H9 (cell line): ENCODE measurements at regions not wholly inside any gene's neighbourhood (a gene's known extent, or its start where the extent isn't known, plus 50 kb on each side); places are given as distances from the start of the nearest gene placed in this dataset.

ENCODE experiments used
- DNase-seq: peaks from one replicate; pipeline ENCODE4 v3.0.0-alpha.2; 2017
- H2AFZ ChIP-seq: one replicate; pipeline ENCODE4 v1.6.1; 2013; ENCODE audit warnings: mild to moderate bottlenecking, low read length, control low read depth, moderate library complexity
- H2AK5ac ChIP-seq: 2 replicates; pipeline ENCODE4 v1.6.1; 2013; ENCODE audit warnings: low read length, control low read depth, mixed read lengths; ENCODE audit not compliant: insufficient read length
- H2BK120ac ChIP-seq: one replicate; pipeline ENCODE4 v1.6.1; 2013; ENCODE audit warnings: low read depth, mild to moderate bottlenecking, low read length, control low read depth, inconsistent platforms; ENCODE audit not compliant: poor library complexity, severe bottlenecking
- H2BK12ac ChIP-seq: 2 replicates; pipeline ENCODE4 v1.6.1; 2013; ENCODE audit warnings: low read length, control low read depth, mixed read lengths, low read depth; ENCODE audit not compliant: insufficient read length
- H2BK15ac ChIP-seq: 2 replicates; pipeline ENCODE4 v1.6.1; 2013; ENCODE audit warnings: low read depth, low read length, control low read depth
- H2BK20ac ChIP-seq: one replicate; pipeline ENCODE4 v1.6.1; 2013; ENCODE audit warnings: low read depth, mild to moderate bottlenecking, low read length, control low read depth, inconsistent platforms; ENCODE audit not compliant: poor library complexity, severe bottlenecking
- H2BK5ac ChIP-seq: 2 replicates; pipeline ENCODE4 v1.6.1; 2013; ENCODE audit warnings: low read length, control low read depth, mixed read lengths; ENCODE audit not compliant: insufficient read length
- H3K14ac ChIP-seq: 2 replicates; pipeline ENCODE4 v1.6.1; 2013; ENCODE audit warnings: low read length, control low read depth; ENCODE audit not compliant: insufficient read depth
- H3K18ac ChIP-seq: 2 replicates; pipeline ENCODE4 v1.6.1; 2013; ENCODE audit warnings: low read depth, mild to moderate bottlenecking, mixed read lengths, low read length, control low read depth; ENCODE audit not compliant: insufficient read length
- H3K23ac ChIP-seq: 2 replicates; pipeline ENCODE4 v1.6.1; 2013; ENCODE audit warnings: low read length, control low read depth, mixed read lengths, low read depth; ENCODE audit not compliant: insufficient read length
- H3K23me2 ChIP-seq: 2 replicates; pipeline ENCODE4 v1.6.1; 2013; ENCODE audit warnings: low read depth, mild to moderate bottlenecking, mixed read lengths, low read length, control low read depth; ENCODE audit not compliant: insufficient read length, poor library complexity, severe bottlenecking
- H3K27ac ChIP-seq: 2 replicates; pipeline ENCODE4 v1.5.1; 2013; ENCODE audit warnings: low read length, control low read depth, mixed read lengths, low read depth; ENCODE audit not compliant: insufficient read length
- H3K27me3 ChIP-seq: 2 replicates; pipeline ENCODE4 v1.6.1; 2013; ENCODE audit warnings: low read length, control low read depth, inconsistent platforms; ENCODE audit not compliant: insufficient read depth
- H3K4ac ChIP-seq: 2 replicates; pipeline ENCODE4 v1.6.1; 2013; ENCODE audit warnings: low read depth, mild to moderate bottlenecking, control low read depth, inconsistent platforms, low read length, moderate library complexity
- H3K4me1 ChIP-seq: 2 replicates; pipeline ENCODE4 v1.6.1; 2013; ENCODE audit warnings: low read length, control low read depth, inconsistent platforms; ENCODE audit not compliant: insufficient read depth
- H3K4me2 ChIP-seq: 2 replicates; pipeline ENCODE4 v1.6.1; 2013; ENCODE audit warnings: low read length, control low read depth, mixed read lengths; ENCODE audit not compliant: insufficient read length, insufficient read depth
- H3K56ac ChIP-seq: 2 replicates; pipeline ENCODE4 v1.6.1; 2013; ENCODE audit warnings: low read depth, mild to moderate bottlenecking, mixed read lengths, low read length, control low read depth; ENCODE audit not compliant: insufficient read length
- H3K79me1 ChIP-seq: 2 replicates; pipeline ENCODE4 v1.6.1; 2013; ENCODE audit warnings: low read depth, mild to moderate bottlenecking, moderate library complexity, low read length, control low read depth, inconsistent platforms; ENCODE audit not compliant: insufficient read depth, poor library complexity, severe bottlenecking
- H3K79me2 ChIP-seq: 2 replicates; pipeline ENCODE4 v1.6.1; 2013; ENCODE audit warnings: low read length, control low read depth, inconsistent platforms; ENCODE audit not compliant: insufficient read depth
- H3K9ac ChIP-seq: 2 replicates; pipeline ENCODE4 v1.6.1; 2013; ENCODE audit warnings: low read length, control low read depth, mixed read lengths; ENCODE audit not compliant: insufficient read length; ENCODE audit errors: extremely low read depth
- H3K9me3 ChIP-seq: one replicate; pipeline ENCODE4 v1.6.1; 2013; ENCODE audit warnings: low read depth, low read length, inconsistent platforms; ENCODE audit not compliant: control insufficient read depth
- H3T11ph ChIP-seq: one replicate; pipeline ENCODE4 v1.6.1; 2013; ENCODE audit warnings: mild to moderate bottlenecking, low read length, control low read depth, inconsistent platforms
- H4K20me1 ChIP-seq: one replicate; pipeline ENCODE4 v1.6.1; 2013; ENCODE audit not compliant: control insufficient read depth, insufficient read length, insufficient read depth
- H4K5ac ChIP-seq: 2 replicates; pipeline ENCODE4 v1.6.1; 2013; ENCODE audit warnings: low read depth, mild to moderate bottlenecking, mixed read lengths, low read length, control low read depth; ENCODE audit not compliant: insufficient read length
- H4K8ac ChIP-seq: replicated peaks from 2 replicates; pipeline ENCODE4 v1.6.1; 2013; ENCODE audit warnings: low read length, control low read depth, mixed read lengths, low read depth; ENCODE audit not compliant: insufficient read length
- H4K91ac ChIP-seq: 2 replicates; pipeline ENCODE4 v1.6.1; 2013; ENCODE audit warnings: low read depth, mild to moderate bottlenecking, moderate library complexity, mixed read lengths, low read length, control low read depth; ENCODE audit not compliant: insufficient read length
- H3K27ac Mint-ChIP-seq, 3 experiments: 2 replicates in 2 of 3; 3 replicates in 1 of 3; pipeline ENCODE4 v1.8.0; 2020 to 2021; ENCODE audit warnings: mixed read lengths in 3 of 3, mild to moderate bottlenecking in 1 of 3, moderate library complexity in 1 of 3
- H3K27me3 Mint-ChIP-seq: 2 replicates; pipeline ENCODE4 v1.8.0; 2021; ENCODE audit warnings: low read depth, mild to moderate bottlenecking, moderate library complexity, mixed read lengths
- H3K36me3 Mint-ChIP-seq, 3 experiments: 2 replicates in 2 of 3; 3 replicates in 1 of 3; pipeline ENCODE4 v1.8.0; 2020 to 2021; ENCODE audit warnings: low read depth in 3 of 3, mixed read lengths in 3 of 3; ENCODE audit not compliant: insufficient read depth in 1 of 3
- H3K4me1 Mint-ChIP-seq, 2 experiments: 2 replicates each; pipeline ENCODE4 v1.8.0; 2020; ENCODE audit warnings: mixed read lengths in 2 of 2
- H3K4me3 Mint-ChIP-seq, 2 experiments: 2 replicates in 1 of 2; 3 replicates in 1 of 2; pipeline ENCODE4 v1.8.0; 2020 to 2021; ENCODE audit warnings: mild to moderate bottlenecking in 2 of 2, mixed read lengths in 2 of 2, moderate library complexity in 1 of 2
- H3K9me3 Mint-ChIP-seq, 2 experiments: 2 replicates in 1 of 2; 3 replicates in 1 of 2; pipeline ENCODE4 v1.8.0; 2020; ENCODE audit warnings: mild to moderate bottlenecking in 2 of 2, mixed read lengths in 2 of 2, moderate library complexity in 1 of 2
- CTCF ChIP-seq: fragments of 200-600 bp; sonication (generic); conservative IDR thresholded peaks from 3 replicates; pipeline ENCODE4 v1.8.0; 2021; ENCODE audit warnings: antibody characterized with exemption, mild to moderate bottlenecking
- WGBS: extraction: QIAGEN DNeasy Blood & Tissue Kit; methylation state at CpG from one replicate; pipeline ENCODE4 v1.1.7; 2013; ENCODE audit warnings: missing lambda C conversion rate, low lambda C conversion rate, mixed read lengths; ENCODE audit not compliant: insufficient read length; ENCODE audit errors: extremely low coverage; 5-methylcytosine and 5-hydroxymethylcytosine counted together

GRCh38 chr4:110955748-110956147 is 332.9 kb upstream of the PITX2 start:
- Histone ChIP-seq H2AFZ (no peak overlapping the region), H3K79me1 (no peaks in the 10 kb centered on the region), H2BK20ac (no peak overlapping the region), H2BK5ac (no peak overlapping the region), H2BK120ac (no peak overlapping the region), H3K23me2 (no peaks in the 10 kb centered on the region), H3K27me3 (no peaks in the 10 kb centered on the region), H3K4me1 (0 out of 2 replicates have a peak, but pooled peaks cover under 1% of the 10 kb centered on the region), H2BK15ac (no peak overlapping the region), H4K91ac (no peak overlapping the region), H3K14ac (no peak overlapping the region), H3K18ac (no peak overlapping the region), H3K56ac (no peak overlapping the region), H3K4me2 (no peak overlapping the region), H3K27ac (no peak overlapping the region), H3K23ac (no peak overlapping the region), H4K8ac (no peak overlapping the region), H2BK12ac (no peak overlapping the region), H4K5ac (no peak overlapping the region), H3T11ph (no peak overlapping the region), H3K9me3 (no peaks in the 10 kb centered on the region), H4K20me1 (no peaks in the 10 kb centered on the region), H3K79me2 (no peaks in the 10 kb centered on the region), H3K9ac (no peak overlapping the region), H3K4ac (no peak overlapping the region), H2AK5ac (no peak overlapping the region)
- Mint-ChIP-seq H3K27me3 (no peaks in the 10 kb centered on the region), H3K9me3 (no peaks in the 10 kb centered on the region), H3K36me3 (no peaks in the 10 kb centered on the region), H3K27ac (no peak overlapping the region), H3K4me1 (peaks cover 1 to 2% of the 10 kb centered on the region in 2 experiments; a peak in 1 of 4 replicates), H3K4me3 (no peak overlapping the region)
- no peak for DNase-seq
- no peak for TF ChIP-seq CTCF
- no CpG with 5 or more reads among the region's 1 CpG for WGBS
